Prostate gland (tissue), 2 donors: ENCODE measurements at regions not wholly inside any gene's neighbourhood (a gene's known extent, or its start where the extent isn't known, plus 50 kb on each side); places are given as distances from the start of the nearest gene placed in this dataset.

Source experiments
- DNase-seq: peaks from one replicate; pipeline ENCODE4 v3.0.0-alpha.2; 2019; ENCODE audit warnings: low spot score
- H3K27ac ChIP-seq, 2 donors: fragments of 200-600 bp; sonication (generic); 2 replicates each; pipeline ENCODE4 v1.5.1; 2017 to 2019
- H3K27me3 ChIP-seq: fragments of 200-600 bp; sonication (generic); replicated peaks from 2 replicates; pipeline ENCODE4 v1.5.1; 2019; ENCODE audit not compliant: insufficient read depth
- H3K36me3 ChIP-seq, 2 donors: fragments of 200-600 bp; sonication (generic); 1 replicate in 1 of 2; 2 replicates in 1 of 2; pipeline versions ENCODE4 v1.5.1 to v1.8.1; 2017 to 2019
- H3K4me1 ChIP-seq: fragments of 200-600 bp; sonication (generic); replicated peaks from 2 replicates; pipeline ENCODE4 v1.5.1; 2019
- H3K4me3 ChIP-seq, 2 donors: fragments of 200-600 bp; sonication (generic); 2 replicates each; pipeline ENCODE4 v1.5.1; 2017 to 2019
- H3K9me3 ChIP-seq: fragments of 200-600 bp; sonication (generic); 2 replicates; pipeline ENCODE4 v1.5.1; 2017
- POLR2A ChIP-seq: fragments of 450-650 bp; IDR thresholded peaks from one replicate; pipeline ENCODE4 v1.6.1; 2016; ENCODE audit warnings: antibody characterized with exemption, mild to moderate bottlenecking
- POLR2AphosphoS5 ChIP-seq: sonication (generic); formaldehyde crosslinking; IDR thresholded peaks from one replicate; pipeline ENCODE4 v1.6.1; 2017; ENCODE audit warnings: antibody characterized with exemption
- WGBS: methylation state at CpG from one replicate; pipeline ENCODE4 v1.1.5; 2018; 5-methylcytosine and 5-hydroxymethylcytosine counted together
- intact Hi-C: fragments of 100-400 bp; cut with DNase I; formaldehyde crosslinking; loops from one replicate; pipeline ENCODE4 v1.14.2; 2022
- TF ChIP-seq, protein P1 (sequence below), 4 experiments: fragments of 200-600 bp in 2 of 4; fragments of 450-650 bp in 2 of 4; sonication (generic) in 2 of 4; IDR thresholded peaks; 1 replicate in 3 of 4; 2 replicates in 1 of 4; pipeline ENCODE4 v1.5.1; 2016 to 2019; ENCODE audit warnings: antibody characterized with exemption in 4 of 4, mild to moderate bottlenecking in 2 of 4, moderate library complexity in 2 of 4

DNA sequence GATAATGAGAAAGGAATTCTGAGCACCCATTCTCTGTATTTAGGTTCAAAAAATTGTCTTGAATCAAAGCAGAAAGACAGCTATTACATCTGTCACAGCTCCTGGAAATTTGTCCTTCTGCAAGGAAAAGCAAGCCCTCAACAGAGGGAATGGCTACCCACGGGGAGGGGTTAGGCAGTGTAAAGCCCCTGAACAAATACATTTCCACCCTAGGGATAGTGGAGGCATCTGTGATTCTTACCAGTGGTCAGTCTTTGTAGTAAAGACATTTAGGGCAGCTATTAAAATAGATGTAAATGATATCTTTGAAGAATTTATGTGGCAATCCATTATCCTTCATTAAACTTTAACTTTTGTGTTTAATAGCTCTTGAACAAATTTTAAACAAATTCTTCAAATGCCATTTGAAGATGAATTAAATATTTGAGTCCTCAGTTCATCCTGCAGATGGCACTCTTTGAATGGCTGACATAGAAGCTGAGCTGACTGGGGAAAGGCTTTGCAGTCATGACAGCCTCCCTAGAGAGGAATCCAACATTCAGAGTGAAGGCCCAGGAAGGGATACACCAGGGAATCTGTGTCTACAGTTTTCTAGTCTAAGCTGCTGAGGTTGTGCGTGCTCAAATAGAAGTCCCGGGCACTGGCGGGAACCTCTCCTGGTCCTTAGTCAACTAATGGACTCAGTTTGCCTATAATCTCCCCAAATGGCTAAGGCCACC, 359.7 kb upstream of the ROPN1 start:
- Histone ChIP-seq H3K4me3 (no peak overlapping the region), H3K9me3 (no peaks in the 10 kb centered on the region), H3K36me3 (no peaks in the 10 kb centered on the region), H3K27me3 (no peaks in the 10 kb centered on the region), H3K4me1 (no peaks in the 10 kb centered on the region), H3K27ac (no peak overlapping the region)
- peak; percentile 19 for DNase-seq
- TF ChIP-seq POLR2AphosphoS5: no peak
- TF ChIP-seq, protein P1, sequence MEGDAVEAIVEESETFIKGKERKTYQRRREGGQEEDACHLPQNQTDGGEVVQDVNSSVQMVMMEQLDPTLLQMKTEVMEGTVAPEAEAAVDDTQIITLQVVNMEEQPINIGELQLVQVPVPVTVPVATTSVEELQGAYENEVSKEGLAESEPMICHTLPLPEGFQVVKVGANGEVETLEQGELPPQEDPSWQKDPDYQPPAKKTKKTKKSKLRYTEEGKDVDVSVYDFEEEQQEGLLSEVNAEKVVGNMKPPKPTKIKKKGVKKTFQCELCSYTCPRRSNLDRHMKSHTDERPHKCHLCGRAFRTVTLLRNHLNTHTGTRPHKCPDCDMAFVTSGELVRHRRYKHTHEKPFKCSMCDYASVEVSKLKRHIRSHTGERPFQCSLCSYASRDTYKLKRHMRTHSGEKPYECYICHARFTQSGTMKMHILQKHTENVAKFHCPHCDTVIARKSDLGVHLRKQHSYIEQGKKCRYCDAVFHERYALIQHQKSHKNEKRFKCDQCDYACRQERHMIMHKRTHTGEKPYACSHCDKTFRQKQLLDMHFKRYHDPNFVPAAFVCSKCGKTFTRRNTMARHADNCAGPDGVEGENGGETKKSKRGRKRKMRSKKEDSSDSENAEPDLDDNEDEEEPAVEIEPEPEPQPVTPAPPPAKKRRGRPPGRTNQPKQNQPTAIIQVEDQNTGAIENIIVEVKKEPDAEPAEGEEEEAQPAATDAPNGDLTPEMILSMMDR (IDR thresholded peaks at IDR 0.05): peak; percentile 23 to 73 (median 63)
- WGBS: 40% methylated on average over 4 of the region's 4 CpGs
- intact Hi-C loops: loop anchor here (2.0 to 10.0 kb wide), 3 partner anchors 117 to 327 kb away; no protein-coding TSS in a partner anchor

DNA sequence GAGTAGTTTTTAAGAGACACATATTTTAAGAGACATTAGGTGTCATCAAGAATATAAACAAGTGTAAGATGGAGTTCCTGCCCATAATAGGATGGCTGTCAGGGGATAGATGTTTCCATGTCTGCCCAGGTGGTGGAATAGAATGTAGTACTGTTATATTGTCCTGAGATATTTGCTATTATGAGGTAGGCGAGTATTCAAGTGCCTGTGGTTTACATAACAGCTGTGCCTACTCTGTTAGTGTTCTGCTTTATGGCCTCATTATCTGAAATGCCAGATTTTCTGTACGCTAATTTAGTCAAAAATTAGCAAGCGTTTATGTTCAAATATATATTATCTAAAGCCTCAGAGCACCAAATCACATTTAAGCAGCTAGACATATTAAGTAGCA, 360.2 kb upstream of the ROPN1 start:
- no peak overlapping the region for H3K27ac ChIP-seq
- H3K4me1 ChIP-seq: no peaks in the 10 kb centered on the region
- H3K4me3 ChIP-seq: no peak overlapping the region
- no peak for DNase-seq
- H3K27me3 ChIP-seq: no peaks in the 10 kb centered on the region
- TF ChIP-seq, protein P1 (IDR thresholded peaks at IDR 0.05): no peak
- no peak for TF ChIP-seq POLR2AphosphoS5
- no peak for TF ChIP-seq POLR2A
- intact Hi-C loops: loop anchor here (5.0 to 10.0 kb wide), 2 partner anchors 205 to 327 kb away; no protein-coding TSS in a partner anchor
- no peaks in the 10 kb centered on the region for H3K9me3 ChIP-seq
- WGBS: 89% methylated on average over 3 of the region's 3 CpGs
- H3K36me3 ChIP-seq: no peaks in the 10 kb centered on the region

DNA sequence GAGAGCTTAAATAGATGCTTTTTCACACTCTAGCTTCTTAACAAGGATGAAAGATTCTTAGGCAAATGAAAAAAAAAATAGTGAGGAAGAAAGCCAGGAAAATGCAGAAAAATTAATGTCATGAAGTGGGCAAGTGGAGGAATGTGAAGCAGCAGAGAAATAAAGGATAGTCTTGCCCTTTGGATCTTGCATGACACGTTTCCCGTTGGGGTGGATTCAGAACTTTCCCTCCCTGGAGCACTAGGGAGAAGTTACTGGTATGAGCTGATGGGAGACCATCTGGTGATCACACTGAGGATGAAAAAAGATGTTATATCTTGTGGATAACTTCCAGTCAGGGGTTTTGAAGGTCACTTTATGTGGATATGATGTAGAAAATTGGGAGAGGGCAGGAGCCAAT, 361.8 kb upstream of the ROPN1 start:
- Histone ChIP-seq H3K36me3 (no peaks in the 10 kb centered on the region), H3K27me3 (no peaks in the 10 kb centered on the region), H3K27ac (no peak overlapping the region), H3K4me3 (no peak overlapping the region), H3K4me1 (no peaks in the 10 kb centered on the region), H3K9me3 (no peaks in the 10 kb centered on the region)
- TF ChIP-seq POLR2AphosphoS5 (no peak), POLR2A (no peak)
- TF ChIP-seq, protein P1 (IDR thresholded peaks at IDR 0.05): no peak
- no peak for DNase-seq
- intact Hi-C loops: loop anchor here (5.0 to 10.0 kb wide), 2 partner anchors 204 to 329 kb away; no protein-coding TSS in a partner anchor
- WGBS: 97% methylated on average over 2 of the region's 2 CpGs

DNA sequence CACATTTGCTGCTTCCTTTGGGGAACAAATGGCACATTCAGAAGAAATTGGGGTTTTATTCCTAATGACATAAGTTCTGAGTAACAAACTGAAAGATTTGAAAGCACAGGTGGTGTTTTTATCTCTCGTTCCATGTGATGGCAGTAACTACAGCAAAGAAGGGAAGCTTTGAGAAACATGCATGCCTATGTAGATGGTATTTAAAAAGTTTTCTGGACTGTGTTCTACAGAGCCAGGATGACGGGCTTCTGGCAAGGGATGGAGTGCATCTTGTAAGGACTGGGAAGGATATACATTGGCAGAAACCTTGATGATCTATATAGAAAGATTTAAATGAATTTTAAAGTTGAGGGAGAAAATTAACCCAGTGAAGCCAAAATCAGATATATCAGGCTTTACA, 362.2 kb upstream of the ROPN1 start:
- TF ChIP-seq POLR2AphosphoS5 (no peak), POLR2A (no peak)
- TF ChIP-seq, protein P1 (IDR thresholded peaks at IDR 0.05): no peak
- intact Hi-C loops: loop anchor here (5.0 to 10.0 kb wide), 2 partner anchors 203 to 329 kb away; no protein-coding TSS in a partner anchor
- no peak for DNase-seq
- H3K27ac ChIP-seq: no peak overlapping the region
- no peaks in the 10 kb centered on the region for H3K36me3 ChIP-seq
- H3K4me1 ChIP-seq: no peaks in the 10 kb centered on the region
- 84% methylated on average over 2 of the region's 2 CpGs for WGBS
- H3K4me3 ChIP-seq: no peak overlapping the region
- no peaks in the 10 kb centered on the region for H3K9me3 ChIP-seq
- no peaks in the 10 kb centered on the region for H3K27me3 ChIP-seq

DNA sequence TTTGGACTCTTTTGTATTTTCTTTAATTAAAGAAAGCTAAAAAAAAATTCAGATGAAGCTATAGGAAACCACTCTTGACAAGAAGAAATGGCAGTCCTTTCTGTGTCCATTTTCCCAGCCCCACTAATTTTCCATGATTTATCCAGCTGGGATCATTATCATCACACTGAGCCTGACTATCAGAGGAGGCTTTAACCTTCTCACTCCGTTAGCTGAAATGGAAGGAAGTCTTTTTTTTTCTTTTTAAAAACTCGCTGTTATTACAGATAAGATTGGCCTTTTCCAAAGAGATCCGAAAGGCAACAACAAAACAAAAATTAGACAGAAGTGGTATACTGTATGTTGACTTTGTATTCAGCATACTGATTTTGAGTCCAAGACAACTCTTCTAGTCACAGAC, 366.2 kb upstream of the ROPN1 start:
- intact Hi-C loops: loop anchor here (10.0 kb wide), 1 partner anchor 333 kb away; no protein-coding TSS in a partner anchor
- H3K36me3 ChIP-seq: no peaks in the 10 kb centered on the region
- H3K4me1 ChIP-seq: no peaks in the 10 kb centered on the region
- TF ChIP-seq, protein P1 (IDR thresholded peaks at IDR 0.05): no peak
- TF ChIP-seq POLR2AphosphoS5 (no peak), POLR2A (no peak)
- 98% methylated on average over 3 of the region's 3 CpGs for WGBS
- no peak overlapping the region for H3K4me3 ChIP-seq
- H3K9me3 ChIP-seq: no peaks in the 10 kb centered on the region
- H3K27me3 ChIP-seq: no peaks in the 10 kb centered on the region
- no peak for DNase-seq
- H3K27ac ChIP-seq: no peak overlapping the region
